PC-9 (cell line): ENCODE measurements at regions not wholly inside any gene's neighbourhood (a gene's known extent, or its start where the extent isn't known, plus 50 kb on each side); places are given as distances from the start of the nearest gene placed in this dataset.

Source experiments
- CTCF ChIP-seq: fragments of 200-600 bp; sonication (generic); conservative IDR thresholded peaks from 2 replicates; pipeline ENCODE4 v1.6.1; 2017; ENCODE audit warnings: mixed run types, antibody characterized with exemption, mild to moderate bottlenecking, moderate library complexity
- EZH2 ChIP-seq: fragments of 200-600 bp; sonication (generic); IDR thresholded peaks from 2 replicates; pipeline ENCODE4 v1.8.0; 2017; ENCODE audit warnings: antibody characterized with exemption, low read depth

- TF ChIP-seq EZH2 (no peak), CTCF (no peak)
Measured at GRCh38 chr16:77499373-77500285, 64.8 kb upstream of the ADAMTS18 start.
